Ascending aorta (tissue), 2 donors: ENCODE measurements at regions not wholly inside any gene's neighbourhood (a gene's known extent, or its start where the extent isn't known, plus 50 kb on each side); places are given as distances from the start of the nearest gene placed in this dataset.
"Not testable (repeated sequence)": the region's sequence is repeated elsewhere in the genome, so short reads cannot be mapped to it uniquely, and the experiment has no call there.

Experiments
- DNase-seq, 2 donors: peaks; one replicate each; pipeline ENCODE4 v3.0.0-alpha.2; 2019; ENCODE audit warnings: low spot score in 2 of 2
- H3K27ac ChIP-seq, 2 donors: fragments of 200-600 bp; sonication (generic); one replicate each; pipeline ENCODE4 v1.5.1; 2016 to 2017; ENCODE audit warnings: mild to moderate bottlenecking in 1 of 2
- H3K27me3 ChIP-seq: fragments of 200-600 bp; sonication (generic); one replicate; pipeline ENCODE4 v1.5.1; 2017
- H3K36me3 ChIP-seq, 2 donors: fragments of 200-600 bp; sonication (generic); one replicate each; pipeline ENCODE4 v1.5.1; 2016
- H3K4me1 ChIP-seq, 2 donors: fragments of 200-600 bp; sonication (generic); one replicate each; pipeline ENCODE4 v1.5.1; 2016 to 2017; ENCODE audit warnings: mild to moderate bottlenecking in 1 of 2
- H3K4me3 ChIP-seq, 2 donors: fragments of 200-600 bp; sonication (generic); one replicate each; pipeline ENCODE4 v1.5.1; 2016 to 2017; ENCODE audit warnings: mild to moderate bottlenecking in 1 of 2
- H3K9me3 ChIP-seq, 2 donors: fragments of 200-600 bp; sonication (generic); one replicate each; pipeline ENCODE4 v1.5.1; 2016
- intact Hi-C: fragments of 100-400 bp; cut with DNase I; formaldehyde crosslinking; loops from one replicate; pipeline ENCODE4 v1.15.1; 2023
- TF ChIP-seq, protein P1 (sequence below), 3 experiments: fragments of 200-600 bp in 2 of 3; fragments of 450-650 bp in 1 of 3; sonication (generic) in 2 of 3; IDR thresholded peaks; one replicate each; pipeline ENCODE4 v1.5.1; 2016 to 2019; ENCODE audit warnings: antibody characterized with exemption in 3 of 3, mild to moderate bottlenecking in 1 of 3, moderate library complexity in 1 of 3

DNA sequence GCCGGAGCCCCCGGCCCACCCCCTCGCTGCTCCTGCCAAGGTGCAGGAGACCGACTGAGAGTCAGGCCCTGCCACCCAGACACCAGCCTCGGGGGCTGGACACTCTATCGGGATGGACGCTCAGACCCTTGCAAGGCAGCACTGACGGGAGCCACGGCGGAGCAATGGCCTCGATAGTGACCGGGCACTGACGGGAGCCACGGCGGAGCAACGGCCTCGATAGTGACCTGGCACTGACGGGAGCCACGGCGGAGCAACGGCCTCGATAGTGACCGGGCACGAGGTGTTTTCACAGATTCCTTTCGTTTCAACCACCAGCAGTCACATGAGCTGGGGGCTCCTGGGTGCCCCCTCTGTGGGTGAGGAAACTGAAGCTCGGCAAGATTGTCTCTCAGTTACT, 123.6 kb upstream of the PPP1R26 start:
- no peaks in the 10 kb centered on the region for H3K4me1 ChIP-seq
- H3K27me3 ChIP-seq = no peaks in the 10 kb centered on the region
- no peaks in the 10 kb centered on the region for H3K36me3 ChIP-seq
- H3K4me3 ChIP-seq = no peak overlapping the region
- H3K27ac ChIP-seq = no peak overlapping the region
- intact Hi-C loops = no loop called here
- no peak for DNase-seq
- TF ChIP-seq, protein P1, sequence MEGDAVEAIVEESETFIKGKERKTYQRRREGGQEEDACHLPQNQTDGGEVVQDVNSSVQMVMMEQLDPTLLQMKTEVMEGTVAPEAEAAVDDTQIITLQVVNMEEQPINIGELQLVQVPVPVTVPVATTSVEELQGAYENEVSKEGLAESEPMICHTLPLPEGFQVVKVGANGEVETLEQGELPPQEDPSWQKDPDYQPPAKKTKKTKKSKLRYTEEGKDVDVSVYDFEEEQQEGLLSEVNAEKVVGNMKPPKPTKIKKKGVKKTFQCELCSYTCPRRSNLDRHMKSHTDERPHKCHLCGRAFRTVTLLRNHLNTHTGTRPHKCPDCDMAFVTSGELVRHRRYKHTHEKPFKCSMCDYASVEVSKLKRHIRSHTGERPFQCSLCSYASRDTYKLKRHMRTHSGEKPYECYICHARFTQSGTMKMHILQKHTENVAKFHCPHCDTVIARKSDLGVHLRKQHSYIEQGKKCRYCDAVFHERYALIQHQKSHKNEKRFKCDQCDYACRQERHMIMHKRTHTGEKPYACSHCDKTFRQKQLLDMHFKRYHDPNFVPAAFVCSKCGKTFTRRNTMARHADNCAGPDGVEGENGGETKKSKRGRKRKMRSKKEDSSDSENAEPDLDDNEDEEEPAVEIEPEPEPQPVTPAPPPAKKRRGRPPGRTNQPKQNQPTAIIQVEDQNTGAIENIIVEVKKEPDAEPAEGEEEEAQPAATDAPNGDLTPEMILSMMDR (IDR thresholded peaks at IDR 0.05) = no peak
- H3K9me3 ChIP-seq = no peaks in the 10 kb centered on the region

DNA sequence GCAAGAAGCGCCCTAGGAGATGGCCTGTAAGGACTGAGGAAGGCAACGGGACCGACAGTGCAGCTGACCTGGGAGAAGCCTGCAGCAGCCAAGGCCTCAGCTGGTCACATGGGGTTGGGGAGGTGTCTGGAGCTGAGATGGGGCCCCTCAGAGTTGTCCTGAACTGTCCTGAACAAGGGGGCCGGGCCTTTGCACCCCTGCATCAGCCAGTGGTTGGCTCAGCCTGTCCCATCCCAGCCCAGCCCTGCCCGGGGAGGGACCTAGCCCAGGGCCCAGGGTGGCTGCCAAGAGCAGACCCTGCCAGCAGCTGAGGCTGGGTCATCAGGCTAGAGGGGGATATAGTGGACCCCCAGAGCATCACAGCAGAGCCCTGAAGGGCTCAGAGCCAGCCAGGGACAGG, 122.8 kb upstream of the PPP1R26 start:
- H3K4me1 ChIP-seq = no peaks in the 10 kb centered on the region
- no peaks in the 10 kb centered on the region for H3K9me3 ChIP-seq
- no peak overlapping the region for H3K27ac ChIP-seq
- intact Hi-C loops = no loop called here
- no peak for DNase-seq
- H3K27me3 ChIP-seq = no peaks in the 10 kb centered on the region
- TF ChIP-seq, protein P1 (IDR thresholded peaks at IDR 0.05) = no peak
- H3K4me3 ChIP-seq = no peak overlapping the region
- no peaks in the 10 kb centered on the region for H3K36me3 ChIP-seq

DNA sequence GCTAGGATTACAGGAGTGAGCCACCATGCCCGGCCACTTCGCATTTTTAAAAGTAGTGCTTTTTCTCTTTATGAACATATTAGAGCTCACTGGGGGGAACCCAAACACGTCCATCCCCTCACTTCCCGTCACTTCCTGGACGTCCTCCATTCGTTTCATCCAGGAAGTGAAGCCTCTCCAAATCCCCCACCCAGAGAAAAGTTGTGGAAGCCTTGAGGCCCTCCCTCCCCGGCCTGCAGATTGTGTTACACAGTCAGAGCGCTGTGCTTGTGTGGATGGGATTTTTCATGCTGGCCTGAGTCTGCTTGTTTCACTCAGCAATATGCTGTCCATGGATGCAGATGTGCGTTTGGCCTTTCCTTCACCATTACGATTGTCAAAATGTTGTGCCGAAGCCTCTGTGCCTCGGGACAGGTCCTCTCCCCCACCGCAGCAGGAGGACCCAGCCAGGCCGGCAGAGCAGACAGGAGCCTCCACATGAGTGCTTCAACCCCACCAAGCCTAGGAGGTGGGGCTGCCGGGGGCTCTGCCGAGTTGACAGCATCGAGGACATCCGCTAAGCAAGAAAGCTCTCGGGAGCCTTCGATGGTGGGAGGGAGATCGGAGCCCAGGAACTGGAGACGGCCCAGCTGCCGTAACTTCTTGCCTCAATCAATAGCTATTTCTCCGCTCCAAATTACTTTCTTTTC, 121.6 kb upstream of the PPP1R26 start:
- Histone ChIP-seq H3K4me1 (no peaks in the 10 kb centered on the region), H3K27ac (no peak overlapping the region), H3K27me3 (no peaks in the 10 kb centered on the region), H3K4me3 (no peak overlapping the region), H3K36me3 (no peaks in the 10 kb centered on the region), H3K9me3 (no peaks in the 10 kb centered on the region)
- no peak for DNase-seq
- TF ChIP-seq, protein P1 (IDR thresholded peaks at IDR 0.05) = no peak
- intact Hi-C loops = no loop called here

DNA sequence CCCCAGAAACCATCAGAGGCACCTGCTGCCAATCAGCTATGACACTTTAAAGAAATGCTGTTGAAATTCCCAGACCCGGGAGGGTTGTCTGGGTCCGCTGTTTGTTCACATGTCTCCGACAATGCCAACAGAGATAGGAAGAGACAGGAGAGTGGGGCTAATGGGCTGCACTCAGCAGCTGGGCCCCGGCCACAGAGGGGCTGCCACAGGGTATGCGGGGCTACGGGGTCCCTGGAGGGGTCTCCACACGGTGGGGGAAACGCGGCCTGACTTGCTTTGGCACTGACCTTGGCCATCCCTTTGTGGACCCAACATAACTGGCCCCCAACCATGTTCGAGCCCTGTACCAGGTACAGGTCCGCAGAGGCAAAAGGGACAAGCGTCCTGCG, 121.0 kb upstream of the PPP1R26 start:
- no peak overlapping the region for H3K4me3 ChIP-seq
- H3K36me3 ChIP-seq = no peaks in the 10 kb centered on the region
- no peak for DNase-seq
- no peak overlapping the region for H3K27ac ChIP-seq
- intact Hi-C loops = no loop called here
- H3K27me3 ChIP-seq = no peaks in the 10 kb centered on the region
- H3K4me1 ChIP-seq = no peaks in the 10 kb centered on the region
- no peaks in the 10 kb centered on the region for H3K9me3 ChIP-seq
- TF ChIP-seq, protein P1 (IDR thresholded peaks at IDR 0.05) = no peak

DNA sequence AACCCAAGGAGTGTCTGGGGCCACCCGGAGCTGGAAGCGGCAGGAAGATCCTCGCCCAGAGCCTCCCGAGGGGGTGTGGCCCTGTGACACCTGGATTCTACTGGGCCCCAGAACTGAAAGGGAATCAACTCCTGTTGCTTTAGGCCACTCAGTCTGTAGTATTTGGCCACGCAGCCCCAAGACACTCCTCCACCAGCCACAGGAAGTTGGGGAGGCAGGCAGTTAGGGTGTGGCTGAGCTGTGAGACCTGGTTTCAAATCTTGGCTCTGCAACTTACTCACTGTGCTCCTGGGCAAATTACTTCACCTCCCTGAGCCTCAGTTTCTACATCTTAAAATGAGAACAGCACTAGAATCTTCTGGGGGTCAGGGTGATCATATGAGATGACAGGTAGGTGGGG, 119.8 kb upstream of the PPP1R26 start:
- Histone ChIP-seq H3K36me3 (no peaks in the 10 kb centered on the region), H3K27me3 (no peaks in the 10 kb centered on the region), H3K4me3 (no peak overlapping the region), H3K27ac (no peak overlapping the region), H3K9me3 (no peaks in the 10 kb centered on the region), H3K4me1 (no peaks in the 10 kb centered on the region)
- TF ChIP-seq, protein P1 (IDR thresholded peaks at IDR 0.05) = no peak
- no peak for DNase-seq
- intact Hi-C loops = no loop called here

DNA sequence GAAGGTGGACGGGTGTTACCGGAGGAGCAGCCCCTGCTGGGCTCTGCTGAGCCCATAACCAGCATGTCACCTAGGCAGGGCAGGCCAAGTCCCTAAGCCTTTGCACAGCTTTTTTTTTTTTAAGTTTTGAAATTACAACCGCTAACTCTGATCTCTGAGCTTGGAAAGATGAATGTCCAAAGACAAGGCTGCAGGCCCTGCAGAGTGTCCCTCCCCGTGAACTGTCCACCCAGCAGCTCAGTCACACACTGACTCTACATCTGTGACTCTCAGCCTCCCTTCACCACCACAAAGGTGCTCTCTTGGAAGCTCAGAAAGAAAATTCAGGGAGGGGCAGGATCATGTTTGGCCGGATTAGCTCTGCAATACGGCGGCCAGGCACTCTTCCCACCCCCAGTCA, 119.0 kb upstream of the PPP1R26 start:
- Histone ChIP-seq H3K4me3 (no peak overlapping the region), H3K9me3 (no peaks in the 10 kb centered on the region), H3K4me1 (no peaks in the 10 kb centered on the region), H3K36me3 (no peaks in the 10 kb centered on the region), H3K27ac (no peak overlapping the region), H3K27me3 (no peaks in the 10 kb centered on the region)
- TF ChIP-seq, protein P1 (IDR thresholded peaks at IDR 0.05) = no peak
- intact Hi-C loops = no loop called here
- DNase-seq = no peak

DNA sequence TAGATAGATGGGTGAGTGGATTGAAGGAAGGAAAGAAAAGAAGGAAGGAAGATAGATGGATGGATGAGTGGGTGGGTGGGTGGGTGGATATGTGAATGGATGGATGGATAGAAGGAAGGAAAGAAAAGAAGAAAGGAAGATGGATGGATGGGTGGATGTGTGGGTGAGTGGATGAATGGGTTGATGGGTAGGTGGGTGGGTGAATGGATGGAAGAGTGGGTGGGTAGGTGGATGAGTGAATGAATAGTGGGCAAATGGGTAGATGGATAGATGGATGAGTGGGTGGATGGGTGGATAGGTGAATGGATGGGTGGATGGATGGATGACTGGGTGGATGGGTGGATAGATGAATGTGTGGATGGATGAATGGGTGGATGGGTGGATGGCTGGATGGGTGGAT, 117.9 kb upstream of the PPP1R26 start:
- H3K4me3 ChIP-seq, H3K27ac ChIP-seq, H3K9me3 ChIP-seq, H3K27me3 ChIP-seq, DNase-seq, intact Hi-C loops, H3K4me1 ChIP-seq, H3K36me3 ChIP-seq: not testable (repeated sequence)
